D721Med (cell line): ENCODE measurements at regions not wholly inside any gene's neighbourhood (a gene's known extent, or its start where the extent isn't known, plus 50 kb on each side); places are given as distances from the start of the nearest gene placed in this dataset.

Experiments
- DNase-seq: peaks from one replicate; pipeline ENCODE4 v3.0.0; 2011; ENCODE audit warnings: low spot score; ENCODE audit not compliant: insufficient read length
- FAIRE-seq: peaks from 2 replicates; lab custom pipeline; 2011; peaks lifted over from hg19 to GRCh38; lab: Jason Lieb, UNC
- CTCF ChIP-seq: IDR thresholded peaks from 2 replicates; pipeline ENCODE4 v1.5.1; 2012; ENCODE audit warnings: mild to moderate bottlenecking, control low read depth; ENCODE audit not compliant: insufficient read depth; ENCODE audit errors: missing control alignments

- DNase-seq (no peak), FAIRE-seq (no peak)
- no peak for TF ChIP-seq CTCF
These were observed 1464.3 kb downstream of the UQCRFS1 start for GRCh38 chr19:27748551-27749152.

GRCh38 chr19:27746691-27747380 lies 1466.1 kb downstream of the UQCRFS1 start:
- DNase-seq = no peak
- no peak for FAIRE-seq

GRCh38 chr19:27745978-27746542 lies 1466.9 kb downstream of the UQCRFS1 start:
- no peak for FAIRE-seq
- no peak for TF ChIP-seq CTCF
- no peak for DNase-seq

More at GRCh38 chr19:27746691-27747380, 1466.1 kb downstream of the UQCRFS1 start:
- no peak for TF ChIP-seq CTCF

- FAIRE-seq (no peak), DNase-seq (no peak)
- no peak for TF ChIP-seq CTCF
These were observed 1467.8 kb downstream of the UQCRFS1 start for GRCh38 chr19:27744926-27745768.

- TF ChIP-seq CTCF = no peak
- FAIRE-seq (no peak), DNase-seq (no peak)
These were observed 1470.9 kb downstream of the UQCRFS1 start for GRCh38 chr19:27742041-27742440.

- DNase-seq = no peak
- FAIRE-seq = no peak
- no peak for TF ChIP-seq CTCF
These were observed 1471.7 kb downstream of the UQCRFS1 start for GRCh38 chr19:27741236-27741635.
